HEK293 (cell line): ENCODE measurements at regions not wholly inside any gene's neighbourhood (a gene's known extent, or its start where the extent isn't known, plus 50 kb on each side); places are given as distances from the start of the nearest gene placed in this dataset.

ENCODE experiments used
- CTCF ChIA-PET: fragments of 350-600 bp; formaldehyde crosslinking; extraction: SDS; loops from one replicate; lab custom pipeline; 2021; ENCODE audit warnings: antibody characterized with exemption; lab: Yijun Ruan, JAX
- POLR2A ChIA-PET: fragments of 300-600 bp; formaldehyde crosslinking; extraction: SDS; loops from one replicate; lab custom pipeline; 2020; ENCODE audit warnings: antibody characterized with exemption, inconsistent platforms; lab: Yijun Ruan, JAX
- H3K27ac ChIP-seq: fragments of 200-500 bp; sonication (Bioruptor generic); 2 replicates; pipeline ENCODE4 v1.5.1; 2014; ENCODE audit warnings: low read depth, low read length, control low read depth, inconsistent platforms; ENCODE audit errors: extremely low read depth
- H3K36me3 ChIP-seq, 2 experiments: fragments of 200-500 bp in 1 of 2; sonication (Bioruptor generic) in 1 of 2; 1 replicate in 1 of 2; 2 replicates in 1 of 2; pipeline ENCODE4 v1.5.1; 2014 to 2017; ENCODE audit warnings: inconsistent platforms in 2 of 2, low read length in 2 of 2; ENCODE audit not compliant: control insufficient read depth in 2 of 2, insufficient read depth in 1 of 2
- H3K4me1 ChIP-seq: fragments of 200-500 bp; sonication (Bioruptor generic); 2 replicates; pipeline ENCODE4 v1.5.1; 2014; ENCODE audit warnings: mild to moderate bottlenecking, low read length, inconsistent platforms; ENCODE audit not compliant: control insufficient read depth, insufficient read depth
- H3K4me3 ChIP-seq: 2 replicates; pipeline ENCODE4 v1.5.1; 2011; ENCODE audit warnings: low read depth, mild to moderate bottlenecking, control low read depth, low read length, moderate library complexity
- H3K9me3 ChIP-seq: fragments of 200-500 bp; sonication (Bioruptor generic); 2 replicates; pipeline ENCODE4 v1.5.1; 2014; ENCODE audit warnings: low read depth, low read length, inconsistent platforms; ENCODE audit not compliant: control insufficient read depth, insufficient read depth
- PRDM1 ChIP-seq: fragments of 450-650 bp; formaldehyde crosslinking; IDR thresholded peaks from 2 replicates; pipeline ENCODE4; 2016; ENCODE audit warnings: missing biosample characterization, missing genetic modification characterization
- ZBTB17 ChIP-seq: fragments of 450-650 bp; formaldehyde crosslinking; IDR thresholded peaks from 2 replicates; pipeline ENCODE4 v1.5.1; 2016; ENCODE audit warnings: missing biosample characterization, missing genetic modification characterization
- ZBTB8A ChIP-seq: fragments of 450-650 bp; formaldehyde crosslinking; IDR thresholded peaks from 2 replicates; pipeline ENCODE4 v1.5.1; 2016; ENCODE audit warnings: missing biosample characterization, missing genetic modification characterization
- ZFP41 ChIP-seq: fragments of 450-650 bp; formaldehyde crosslinking; IDR thresholded peaks from 2 replicates; pipeline ENCODE4 v1.5.1; 2016; ENCODE audit warnings: missing biosample characterization, missing genetic modification characterization, borderline replicate concordance
- ZNF155 ChIP-seq: fragments of 450-650 bp; formaldehyde crosslinking; IDR thresholded peaks from 2 replicates; pipeline ENCODE4 v1.5.1; 2016; ENCODE audit warnings: missing biosample characterization, missing genetic modification characterization
- ZNF202 ChIP-seq: fragments of 450-650 bp; formaldehyde crosslinking; IDR thresholded peaks from 2 replicates; pipeline ENCODE4 v1.5.1; 2016; ENCODE audit warnings: missing biosample characterization, missing genetic modification characterization, borderline replicate concordance
- ZNF473 ChIP-seq: fragments of 450-650 bp; formaldehyde crosslinking; IDR thresholded peaks from 2 replicates; pipeline ENCODE4 v1.5.1; 2017; ENCODE audit warnings: missing biosample characterization, missing genetic modification characterization
- ZNF530 ChIP-seq: fragments of 450-650 bp; formaldehyde crosslinking; IDR thresholded peaks from 2 replicates; pipeline ENCODE4 v1.5.1; 2016; ENCODE audit warnings: low read depth, missing biosample characterization, missing genetic modification characterization
- ZNF629 ChIP-seq: fragments of 450-650 bp; formaldehyde crosslinking; IDR thresholded peaks from 2 replicates; pipeline ENCODE4 v1.5.1; 2017; ENCODE audit warnings: missing biosample characterization, missing genetic modification characterization
- ZNF660 ChIP-seq: fragments of 450-650 bp; IDR thresholded peaks from 2 replicates; pipeline ENCODE4 v1.5.1; 2018; ENCODE audit warnings: missing biosample characterization, mild to moderate bottlenecking, missing genetic modification characterization
- ZNF791 ChIP-seq: fragments of 450-650 bp; formaldehyde crosslinking; IDR thresholded peaks from 2 replicates; pipeline ENCODE4 v1.5.1; 2016; ENCODE audit warnings: missing biosample characterization, missing genetic modification characterization
- TF ChIP-seq, protein P1 (sequence below): fragments of 450-650 bp; formaldehyde crosslinking; IDR thresholded peaks from 2 replicates; pipeline ENCODE4 v1.5.1; 2017; ENCODE audit warnings: missing biosample characterization, missing genetic modification characterization
- TF ChIP-seq, protein P2 (sequence below): fragments of 450-650 bp; formaldehyde crosslinking; IDR thresholded peaks from 2 replicates; pipeline ENCODE4 v1.5.1; 2017; ENCODE audit warnings: missing biosample characterization, mild to moderate bottlenecking, missing genetic modification characterization, moderate library complexity
- TF ChIP-seq, protein P3 (sequence below): fragments of 450-650 bp; formaldehyde crosslinking; IDR thresholded peaks from 2 replicates; pipeline ENCODE4 v1.5.1; 2016; ENCODE audit warnings: missing biosample characterization, missing genetic modification characterization, borderline replicate concordance
- TF ChIP-seq, protein P4 (sequence below): fragments of 450-650 bp; formaldehyde crosslinking; IDR thresholded peaks from 2 replicates; pipeline ENCODE4 v1.5.1; 2016; ENCODE audit warnings: missing biosample characterization, missing genetic modification characterization
- TF ChIP-seq, protein P5 (sequence below): fragments of 450-650 bp; formaldehyde crosslinking; IDR thresholded peaks from 2 replicates; pipeline ENCODE4 v1.5.1; 2016; ENCODE audit warnings: missing biosample characterization, missing genetic modification characterization
- TF ChIP-seq, protein P6 (sequence below): fragments of 450-650 bp; formaldehyde crosslinking; conservative IDR thresholded peaks from 2 replicates; pipeline ENCODE4 v1.5.1; 2016; ENCODE audit warnings: low read depth, missing biosample characterization, missing genetic modification characterization

DNA sequence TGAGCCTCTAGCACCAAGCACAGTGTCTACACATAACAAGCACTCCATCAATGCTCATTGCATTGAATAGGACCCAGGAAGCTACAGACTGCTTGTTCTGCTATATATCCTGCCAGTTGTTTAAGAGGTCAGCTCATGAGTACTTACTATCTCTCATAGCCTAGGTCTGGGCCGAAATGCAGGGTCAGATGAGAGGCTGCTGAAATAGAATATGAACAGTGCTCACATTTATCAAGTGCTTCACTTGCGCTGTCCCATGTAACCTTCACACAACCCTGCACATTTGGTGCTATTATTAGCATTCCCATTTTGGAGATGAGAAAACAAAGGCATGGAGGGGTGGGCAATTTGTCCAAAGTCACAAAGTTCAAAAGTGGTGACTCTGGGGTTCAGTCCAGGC, 153.6 kb downstream of the FGF18 start:
- TF ChIP-seq, protein P1, sequence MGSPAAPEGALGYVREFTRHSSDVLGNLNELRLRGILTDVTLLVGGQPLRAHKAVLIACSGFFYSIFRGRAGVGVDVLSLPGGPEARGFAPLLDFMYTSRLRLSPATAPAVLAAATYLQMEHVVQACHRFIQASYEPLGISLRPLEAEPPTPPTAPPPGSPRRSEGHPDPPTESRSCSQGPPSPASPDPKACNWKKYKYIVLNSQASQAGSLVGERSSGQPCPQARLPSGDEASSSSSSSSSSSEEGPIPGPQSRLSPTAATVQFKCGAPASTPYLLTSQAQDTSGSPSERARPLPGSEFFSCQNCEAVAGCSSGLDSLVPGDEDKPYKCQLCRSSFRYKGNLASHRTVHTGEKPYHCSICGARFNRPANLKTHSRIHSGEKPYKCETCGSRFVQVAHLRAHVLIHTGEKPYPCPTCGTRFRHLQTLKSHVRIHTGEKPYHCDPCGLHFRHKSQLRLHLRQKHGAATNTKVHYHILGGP (tag by site-specific recombination): no peak
- TF ChIP-seq PRDM1 (tag by site-specific recombination): no peak
- no peak for TF ChIP-seq ZBTB17 (tag by site-specific recombination)
- TF ChIP-seq, protein P2, sequence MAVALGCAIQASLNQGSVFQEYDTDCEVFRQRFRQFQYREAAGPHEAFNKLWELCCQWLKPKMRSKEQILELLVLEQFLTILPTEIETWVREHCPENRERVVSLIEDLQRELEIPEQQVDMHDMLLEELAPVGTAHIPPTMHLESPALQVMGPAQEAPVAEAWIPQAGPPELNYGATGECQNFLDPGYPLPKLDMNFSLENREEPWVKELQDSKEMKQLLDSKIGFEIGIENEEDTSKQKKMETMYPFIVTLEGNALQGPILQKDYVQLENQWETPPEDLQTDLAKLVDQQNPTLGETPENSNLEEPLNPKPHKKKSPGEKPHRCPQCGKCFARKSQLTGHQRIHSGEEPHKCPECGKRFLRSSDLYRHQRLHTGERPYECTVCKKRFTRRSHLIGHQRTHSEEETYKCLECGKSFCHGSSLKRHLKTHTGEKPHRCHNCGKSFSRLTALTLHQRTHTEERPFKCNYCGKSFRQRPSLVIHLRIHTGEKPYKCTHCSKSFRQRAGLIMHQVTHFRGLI: no peak
- TF ChIP-seq ZNF791 (tag by site-specific recombination): no peak
- TF ChIP-seq ZNF155 (tag by site-specific recombination): no peak
- TF ChIP-seq ZNF629 (tag by site-specific recombination): no peak
- TF ChIP-seq, protein P3, sequence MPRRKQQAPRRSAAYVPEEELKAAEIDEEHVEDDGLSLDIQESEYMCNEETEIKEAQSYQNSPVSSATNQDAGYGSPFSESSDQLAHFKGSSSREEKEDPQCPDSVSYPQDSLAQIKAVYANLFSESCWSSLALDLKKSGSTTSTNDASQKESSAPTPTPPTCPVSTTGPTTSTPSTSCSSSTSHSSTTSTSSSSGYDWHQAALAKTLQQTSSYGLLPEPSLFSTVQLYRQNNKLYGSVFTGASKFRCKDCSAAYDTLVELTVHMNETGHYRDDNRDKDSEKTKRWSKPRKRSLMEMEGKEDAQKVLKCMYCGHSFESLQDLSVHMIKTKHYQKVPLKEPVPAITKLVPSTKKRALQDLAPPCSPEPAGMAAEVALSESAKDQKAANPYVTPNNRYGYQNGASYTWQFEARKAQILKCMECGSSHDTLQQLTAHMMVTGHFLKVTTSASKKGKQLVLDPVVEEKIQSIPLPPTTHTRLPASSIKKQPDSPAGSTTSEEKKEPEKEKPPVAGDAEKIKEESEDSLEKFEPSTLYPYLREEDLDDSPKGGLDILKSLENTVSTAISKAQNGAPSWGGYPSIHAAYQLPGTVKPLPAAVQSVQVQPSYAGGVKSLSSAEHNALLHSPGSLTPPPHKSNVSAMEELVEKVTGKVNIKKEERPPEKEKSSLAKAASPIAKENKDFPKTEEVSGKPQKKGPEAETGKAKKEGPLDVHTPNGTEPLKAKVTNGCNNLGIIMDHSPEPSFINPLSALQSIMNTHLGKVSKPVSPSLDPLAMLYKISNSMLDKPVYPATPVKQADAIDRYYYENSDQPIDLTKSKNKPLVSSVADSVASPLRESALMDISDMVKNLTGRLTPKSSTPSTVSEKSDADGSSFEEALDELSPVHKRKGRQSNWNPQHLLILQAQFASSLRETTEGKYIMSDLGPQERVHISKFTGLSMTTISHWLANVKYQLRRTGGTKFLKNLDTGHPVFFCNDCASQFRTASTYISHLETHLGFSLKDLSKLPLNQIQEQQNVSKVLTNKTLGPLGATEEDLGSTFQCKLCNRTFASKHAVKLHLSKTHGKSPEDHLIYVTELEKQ (tag by site-specific recombination): no peak
- TF ChIP-seq ZFP41: no peak
- no peak for TF ChIP-seq ZNF202 (tag by site-specific recombination)
- no peak for TF ChIP-seq ZBTB8A (tag by site-specific recombination)
- TF ChIP-seq, protein P4, sequence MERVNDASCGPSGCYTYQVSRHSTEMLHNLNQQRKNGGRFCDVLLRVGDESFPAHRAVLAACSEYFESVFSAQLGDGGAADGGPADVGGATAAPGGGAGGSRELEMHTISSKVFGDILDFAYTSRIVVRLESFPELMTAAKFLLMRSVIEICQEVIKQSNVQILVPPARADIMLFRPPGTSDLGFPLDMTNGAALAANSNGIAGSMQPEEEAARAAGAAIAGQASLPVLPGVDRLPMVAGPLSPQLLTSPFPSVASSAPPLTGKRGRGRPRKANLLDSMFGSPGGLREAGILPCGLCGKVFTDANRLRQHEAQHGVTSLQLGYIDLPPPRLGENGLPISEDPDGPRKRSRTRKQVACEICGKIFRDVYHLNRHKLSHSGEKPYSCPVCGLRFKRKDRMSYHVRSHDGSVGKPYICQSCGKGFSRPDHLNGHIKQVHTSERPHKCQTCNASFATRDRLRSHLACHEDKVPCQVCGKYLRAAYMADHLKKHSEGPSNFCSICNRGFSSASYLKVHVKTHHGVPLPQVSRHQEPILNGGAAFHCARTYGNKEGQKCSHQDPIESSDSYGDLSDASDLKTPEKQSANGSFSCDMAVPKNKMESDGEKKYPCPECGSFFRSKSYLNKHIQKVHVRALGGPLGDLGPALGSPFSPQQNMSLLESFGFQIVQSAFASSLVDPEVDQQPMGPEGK (tag by site-specific recombination): no peak
- TF ChIP-seq, protein P5, sequence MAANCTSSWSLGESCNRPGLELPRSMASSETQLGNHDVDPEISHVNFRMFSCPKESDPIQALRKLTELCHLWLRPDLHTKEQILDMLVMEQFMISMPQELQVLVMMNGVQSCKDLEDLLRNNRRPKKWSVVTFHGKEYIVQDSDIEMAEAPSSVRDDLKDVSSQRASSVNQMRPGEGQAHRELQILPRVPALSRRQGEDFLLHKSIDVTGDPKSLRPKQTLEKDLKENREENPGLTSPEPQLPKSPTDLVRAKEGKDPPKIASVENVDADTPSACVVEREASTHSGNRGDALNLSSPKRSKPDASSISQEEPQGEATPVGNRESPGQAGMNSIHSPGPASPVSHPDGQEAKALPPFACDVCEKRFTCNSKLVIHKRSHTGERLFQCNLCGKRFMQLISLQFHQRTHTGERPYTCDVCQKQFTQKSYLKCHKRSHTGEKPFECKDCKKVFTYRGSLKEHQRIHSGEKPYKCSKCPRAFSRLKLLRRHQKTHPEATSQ (tag by site-specific recombination): no peak
- TF ChIP-seq ZNF530 (tag by site-specific recombination): no peak
- TF ChIP-seq, protein P6, sequence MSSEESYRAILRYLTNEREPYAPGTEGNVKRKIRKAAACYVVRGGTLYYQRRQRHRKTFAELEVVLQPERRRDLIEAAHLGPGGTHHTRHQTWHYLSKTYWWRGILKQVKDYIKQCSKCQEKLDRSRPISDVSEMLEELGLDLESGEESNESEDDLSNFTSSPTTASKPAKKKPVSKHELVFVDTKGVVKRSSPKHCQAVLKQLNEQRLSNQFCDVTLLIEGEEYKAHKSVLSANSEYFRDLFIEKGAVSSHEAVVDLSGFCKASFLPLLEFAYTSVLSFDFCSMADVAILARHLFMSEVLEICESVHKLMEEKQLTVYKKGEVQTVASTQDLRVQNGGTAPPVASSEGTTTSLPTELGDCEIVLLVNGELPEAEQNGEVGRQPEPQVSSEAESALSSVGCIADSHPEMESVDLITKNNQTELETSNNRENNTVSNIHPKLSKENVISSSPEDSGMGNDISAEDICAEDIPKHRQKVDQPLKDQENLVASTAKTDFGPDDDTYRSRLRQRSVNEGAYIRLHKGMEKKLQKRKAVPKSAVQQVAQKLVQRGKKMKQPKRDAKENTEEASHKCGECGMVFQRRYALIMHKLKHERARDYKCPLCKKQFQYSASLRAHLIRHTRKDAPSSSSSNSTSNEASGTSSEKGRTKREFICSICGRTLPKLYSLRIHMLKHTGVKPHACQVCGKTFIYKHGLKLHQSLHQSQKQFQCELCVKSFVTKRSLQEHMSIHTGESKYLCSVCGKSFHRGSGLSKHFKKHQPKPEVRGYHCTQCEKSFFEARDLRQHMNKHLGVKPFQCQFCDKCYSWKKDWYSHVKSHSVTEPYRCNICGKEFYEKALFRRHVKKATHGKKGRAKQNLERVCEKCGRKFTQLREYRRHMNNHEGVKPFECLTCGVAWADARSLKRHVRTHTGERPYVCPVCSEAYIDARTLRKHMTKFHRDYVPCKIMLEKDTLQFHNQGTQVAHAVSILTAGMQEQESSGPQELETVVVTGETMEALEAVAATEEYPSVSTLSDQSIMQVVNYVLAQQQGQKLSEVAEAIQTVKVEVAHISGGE (tag by site-specific recombination): no peak
- no peak for TF ChIP-seq ZNF473 (tag by site-specific recombination)
- no peak for TF ChIP-seq ZNF660 (tag by site-specific recombination)
- TF ChIP-seq, all 188 proteins: peak for 0
- H3K4me1 ChIP-seq: no peaks in the 10 kb centered on the region

More for the DNA sequence above, 153.6 kb downstream of the FGF18 start:
- ChIA-PET POLR2A (no interaction called here), CTCF (no interaction called here)
- Histone ChIP-seq H3K9me3 (no peaks in the 10 kb centered on the region), H3K4me3 (no peak overlapping the region), H3K36me3 (no peaks in the 10 kb centered on the region), H3K27ac (no peak overlapping the region)
